KMS-11 (cell line): ENCODE measurements at regions not wholly inside any gene's neighbourhood (a gene's known extent, or its start where the extent isn't known, plus 50 kb on each side); places are given as distances from the start of the nearest gene placed in this dataset.

Experiments
- H2AFZ ChIP-seq: fragments of 200-600 bp; sonication (generic); 2 replicates; pipeline ENCODE4 v1.6.1; 2016; ENCODE audit warnings: antibody characterized with exemption, mixed run types, low read depth
- H3K27ac ChIP-seq: fragments of 200-600 bp; sonication (generic); 2 replicates; pipeline ENCODE4 v1.6.1; 2016; ENCODE audit warnings: mild to moderate bottlenecking, mixed run types
- H3K27me3 ChIP-seq: fragments of 200-600 bp; sonication (generic); 2 replicates; pipeline ENCODE4 v1.6.1; 2017; ENCODE audit warnings: mild to moderate bottlenecking, low read depth, mixed run types, moderate library complexity; ENCODE audit not compliant: insufficient read depth
- H3K36me3 ChIP-seq: fragments of 200-600 bp; sonication (generic); 2 replicates; pipeline ENCODE4 v1.6.1; 2017; ENCODE audit warnings: mild to moderate bottlenecking, mixed run types; ENCODE audit not compliant: insufficient read depth
- H3K4me1 ChIP-seq: fragments of 200-600 bp; sonication (generic); 2 replicates; pipeline ENCODE4 v1.6.1; 2016; ENCODE audit warnings: mild to moderate bottlenecking, low read depth, mixed run types; ENCODE audit not compliant: poor library complexity, severe bottlenecking
- H3K4me2 ChIP-seq: fragments of 200-600 bp; sonication (generic); 2 replicates; pipeline ENCODE4 v1.7.0; 2016; ENCODE audit warnings: mild to moderate bottlenecking, mixed run types
- H3K4me3 ChIP-seq: fragments of 200-600 bp; sonication (generic); IDR thresholded peaks from 2 replicates; pipeline ENCODE4 v1.6.1; 2017; ENCODE audit warnings: low read depth, low read length, mixed read lengths; ENCODE audit not compliant: insufficient read depth
- H3K79me2 ChIP-seq: fragments of 200-600 bp; sonication (generic); 2 replicates; pipeline ENCODE4 v1.6.1; 2016; ENCODE audit warnings: low read depth, mixed run types; ENCODE audit not compliant: insufficient read depth
- H3K9ac ChIP-seq: fragments of 200-600 bp; sonication (generic); 2 replicates; pipeline ENCODE4 v1.6.1; 2016; ENCODE audit warnings: mild to moderate bottlenecking, mixed run types
- H4K20me1 ChIP-seq: fragments of 200-600 bp; sonication (generic); 2 replicates; pipeline ENCODE4 v1.6.1; 2016; ENCODE audit warnings: mild to moderate bottlenecking, mixed run types; ENCODE audit not compliant: insufficient read depth
- CTCF ChIP-seq: fragments of 200-600 bp; sonication (generic); conservative IDR thresholded peaks from 2 replicates; pipeline ENCODE4 v1.6.1; 2017; ENCODE audit warnings: low read depth, mild to moderate bottlenecking, antibody characterized with exemption, low read length, moderate library complexity, mixed read lengths

GRCh38 chr2:145548479-145548878, 1028.6 kb upstream of the ZEB2 start:
- Histone ChIP-seq H3K36me3 (no peaks in the 10 kb centered on the region), H3K4me2 (no peak overlapping the region), H3K4me1 (no peaks in the 10 kb centered on the region), H2AFZ (no peak overlapping the region), H4K20me1 (no peaks in the 10 kb centered on the region), H3K27me3 (no peaks in the 10 kb centered on the region), H3K79me2 (no peaks in the 10 kb centered on the region), H3K9ac (no peak overlapping the region), H3K27ac (no peak overlapping the region), H3K4me3 (no peak overlapping the region)
- TF ChIP-seq CTCF: no peak

- no peaks in the 10 kb centered on the region for H3K79me2 ChIP-seq
- no peaks in the 10 kb centered on the region for H4K20me1 ChIP-seq
- H3K27me3 ChIP-seq: no peaks in the 10 kb centered on the region
- no peaks in the 10 kb centered on the region for H3K4me1 ChIP-seq
- no peak for TF ChIP-seq CTCF
- no peak overlapping the region for H3K4me2 ChIP-seq
- no peak overlapping the region for H3K4me3 ChIP-seq
- H3K36me3 ChIP-seq: no peaks in the 10 kb centered on the region
- H3K27ac ChIP-seq: no peak overlapping the region
- H3K9ac ChIP-seq: no peak overlapping the region
- no peak overlapping the region for H2AFZ ChIP-seq
Measured at GRCh38 chr2:145547620-145548019, 1027.7 kb upstream of the ZEB2 start.

- H3K9ac ChIP-seq: no peak overlapping the region
- H3K27ac ChIP-seq: no peak overlapping the region
- no peaks in the 10 kb centered on the region for H3K4me1 ChIP-seq
- no peaks in the 10 kb centered on the region for H3K36me3 ChIP-seq
- H3K4me3 ChIP-seq: no peak overlapping the region
- no peaks in the 10 kb centered on the region for H3K79me2 ChIP-seq
- H3K4me2 ChIP-seq: no peak overlapping the region
- TF ChIP-seq CTCF: no peak
- no peaks in the 10 kb centered on the region for H4K20me1 ChIP-seq
- no peaks in the 10 kb centered on the region for H3K27me3 ChIP-seq
- no peak overlapping the region for H2AFZ ChIP-seq
Measured at GRCh38 chr2:145546091-145546490, 1026.2 kb upstream of the ZEB2 start.

GRCh38 chr2:145543856-145544255, 1023.9 kb upstream of the ZEB2 start:
- no peaks in the 10 kb centered on the region for H4K20me1 ChIP-seq
- H3K4me3 ChIP-seq: no peak overlapping the region
- H3K4me1 ChIP-seq: no peaks in the 10 kb centered on the region
- no peaks in the 10 kb centered on the region for H3K27me3 ChIP-seq
- H2AFZ ChIP-seq: no peak overlapping the region
- H3K4me2 ChIP-seq: no peak overlapping the region
- TF ChIP-seq CTCF: no peak
- H3K36me3 ChIP-seq: no peaks in the 10 kb centered on the region
- H3K9ac ChIP-seq: no peak overlapping the region
- no peaks in the 10 kb centered on the region for H3K79me2 ChIP-seq
- H3K27ac ChIP-seq: no peak overlapping the region

- Histone ChIP-seq H3K27me3 (no peaks in the 10 kb centered on the region), H2AFZ (no peak overlapping the region), H3K79me2 (no peaks in the 10 kb centered on the region), H3K4me1 (no peaks in the 10 kb centered on the region), H3K36me3 (no peaks in the 10 kb centered on the region), H3K27ac (no peak overlapping the region), H3K4me3 (no peak overlapping the region), H3K4me2 (no peak overlapping the region), H4K20me1 (no peaks in the 10 kb centered on the region), H3K9ac (no peak overlapping the region)
- no peak for TF ChIP-seq CTCF
Measured at GRCh38 chr2:145543155-145543554, 1023.2 kb upstream of the ZEB2 start.
